HCT116 (cell line): ENCODE measurements at regions not wholly inside any gene's neighbourhood (a gene's known extent, or its start where the extent isn't known, plus 50 kb on each side); places are given as distances from the start of the nearest gene placed in this dataset.

Source experiments
- ATAC-seq: fragments of 200-7000 bp; cut with Tn5 transposase; 2 replicates; pipeline ENCODE4 v1.9.1; 2020; ENCODE audit warnings: mild to moderate bottlenecking, moderate library complexity
- BruUV-seq: library from RNA; stranded (reverse); fragments of 400-500 nt; replicated peaks from 2 replicates; lab custom pipeline; 2021; lab: Mats Ljungman, UMichigan
- CTCF ChIA-PET: fragments of 300-600 bp; sonication (Branson Sonifier 250); formaldehyde crosslinking; loops from one replicate; lab custom pipeline; 2021; ENCODE audit warnings: antibody characterized with exemption; lab: Charles Lee
- POLR2A ChIA-PET: fragments of 300-600, 350-600 bp; sonication (Branson Sonifier 250); formaldehyde crosslinking; loops from one replicate; lab custom pipeline; 2021; ENCODE audit warnings: antibody characterized with exemption; lab: Charles Lee
- RAD21 ChIA-PET, 2 experiments: fragments of 300-600 bp; sonication (Branson Sonifier 250); formaldehyde crosslinking; loops; one replicate each; lab custom pipeline; 2023; ENCODE audit warnings: low total read pairs in 2 of 2; ENCODE audit not compliant: uncharacterized antibody in 2 of 2, unreplicated experiment in 2 of 2, low non-redundant PET in 1 of 2; lab: Charles Lee
- DNase-seq: peaks from one replicate; pipeline ENCODE4 v3.0.0-alpha.2; 2010; ENCODE audit warnings: low read depth, low spot score
- H2AFZ ChIP-seq: fragments of 200-600 bp; shearing (Covaris generic), sonication (generic); 2 replicates; pipeline ENCODE4 v1.6.1; 2017; ENCODE audit warnings: low read depth, mixed run types, mixed read lengths, antibody characterized with exemption, low read length; ENCODE audit not compliant: poor library complexity, severe bottlenecking
- H3K27ac ChIP-seq: 2 replicates; pipeline ENCODE4 v1.5.1; 2012; ENCODE audit warnings: low read depth, low read length
- H3K27me3 ChIP-seq: fragments of 200-600 bp; sonication (generic); 2 replicates; pipeline ENCODE4 v1.6.1; 2016; ENCODE audit warnings: mixed run types, low read length, mixed read lengths; ENCODE audit not compliant: insufficient read depth
- H3K36me3 ChIP-seq, 2 experiments: fragments of 200-500 bp in 1 of 2; fragments of 200-600 bp in 1 of 2; sonication (Bioruptor generic) in 1 of 2; sonication (generic) in 1 of 2; 2 replicates each; pipeline versions ENCODE4 v1.5.1 to v1.6.1; 2014 to 2016; ENCODE audit warnings: low read length in 2 of 2, inconsistent platforms in 1 of 2, mixed read lengths in 1 of 2, mixed run types in 1 of 2; ENCODE audit not compliant: insufficient read depth in 2 of 2, control insufficient read depth in 1 of 2
- H3K4me1 ChIP-seq, 2 experiments: fragments of 200-600 bp in 1 of 2; sonication (generic) in 1 of 2; 2 replicates each; pipeline versions ENCODE4 v1.5.1 to v1.6.1; 2012 to 2017; ENCODE audit warnings: low read length in 2 of 2, inconsistent platforms in 1 of 2, mild to moderate bottlenecking in 1 of 2, mixed read lengths in 1 of 2, mixed run types in 1 of 2, moderate library complexity in 1 of 2; ENCODE audit not compliant: insufficient read depth in 2 of 2, control insufficient read depth in 1 of 2
- H3K4me2 ChIP-seq: fragments of 200-600 bp; sonication (generic); 2 replicates; pipeline ENCODE4 v1.6.1; 2017; ENCODE audit warnings: mixed run types, low read length, mixed read lengths
- H3K4me3 ChIP-seq, 2 experiments: fragments of 200-600 bp in 1 of 2; sonication (generic) in 1 of 2; replicated peaks in 1 of 2; 2 replicates each; pipeline ENCODE4 v1.5.1; 2011 to 2016; ENCODE audit warnings: low read length in 2 of 2, control low read depth in 1 of 2, low read depth in 1 of 2, mild to moderate bottlenecking in 1 of 2, mixed read lengths in 1 of 2, mixed run types in 1 of 2
- H3K79me2 ChIP-seq: fragments of 200-600 bp; sonication (generic); 2 replicates; pipeline ENCODE4 v1.6.1; 2017; ENCODE audit warnings: mild to moderate bottlenecking, mixed run types, low read length, moderate library complexity, mixed read lengths; ENCODE audit not compliant: insufficient read depth
- H3K9ac ChIP-seq: fragments of 200-600 bp; sonication (generic); 2 replicates; pipeline ENCODE4 v1.6.1; 2016; ENCODE audit warnings: low read length, mixed read lengths
- H3K9me2 ChIP-seq: fragments of 200-600 bp; sonication (generic), shearing (Covaris generic); 2 replicates; pipeline ENCODE4 v1.6.1; 2017; ENCODE audit warnings: mixed run types, mild to moderate bottlenecking, moderate library complexity; ENCODE audit not compliant: insufficient read depth
- H3K9me3 ChIP-seq, 2 experiments: fragments of 200-500 bp in 1 of 2; fragments of 200-600 bp in 1 of 2; sonication (Bioruptor generic) in 1 of 2; sonication (generic) in 1 of 2; 2 replicates each; pipeline ENCODE4 v1.6.1; 2014 to 2017; ENCODE audit warnings: low read length in 2 of 2, mixed read lengths in 2 of 2, inconsistent platforms in 1 of 2, low read depth in 1 of 2, mild to moderate bottlenecking in 1 of 2, mixed run types in 1 of 2, moderate library complexity in 1 of 2; ENCODE audit not compliant: control insufficient read depth in 1 of 2, insufficient read depth in 1 of 2
- H4K20me1 ChIP-seq: fragments of 200-600 bp; sonication (generic), shearing (Covaris generic); 2 replicates; pipeline ENCODE4 v1.6.1; 2017; ENCODE audit warnings: mixed run types, mild to moderate bottlenecking, moderate library complexity; ENCODE audit not compliant: insufficient read depth
- CBX3 ChIP-seq: IDR thresholded peaks from 2 replicates; pipeline ENCODE4 v1.6.1; 2012; ENCODE audit warnings: low read depth
- CEBPB ChIP-seq: IDR thresholded peaks from 2 replicates; pipeline ENCODE4 v1.6.1; 2012; ENCODE audit warnings: low read depth
- EZH2phosphoT487 ChIP-seq: fragments of 200-600 bp; IDR thresholded peaks from 2 replicates; pipeline ENCODE4 v1.6.1; 2018; ENCODE audit warnings: antibody characterized with exemption, borderline replicate concordance
- FOSL1 ChIP-seq: IDR thresholded peaks from 2 replicates; pipeline ENCODE4 v1.6.1; 2012; ENCODE audit warnings: low read depth
- JUND ChIP-seq: IDR thresholded peaks from 2 replicates; pipeline ENCODE4 v1.6.1; 2012
- RAD21 ChIP-seq: IDR thresholded peaks from 2 replicates; pipeline ENCODE4 v1.6.1; 2012; ENCODE audit warnings: low read depth, mild to moderate bottlenecking
- SP1 ChIP-seq: IDR thresholded peaks from 2 replicates; pipeline ENCODE4 v1.6.1; 2012; ENCODE audit warnings: low read depth
- SRF ChIP-seq: IDR thresholded peaks from 2 replicates; pipeline ENCODE4 v1.6.1; 2012; ENCODE audit warnings: low read depth
- TCF7L2 ChIP-seq: IDR thresholded peaks from 2 replicates; pipeline ENCODE4 v1.7.0; 2011; ENCODE audit warnings: borderline replicate concordance, inconsistent platforms; ENCODE audit not compliant: insufficient read depth, insufficient read length; ENCODE audit errors: extremely low read depth
- ZFX ChIP-seq: fragments of 450-650 bp; IDR thresholded peaks from 2 replicates; pipeline ENCODE4 v1.6.1; 2017
- ZNF274 ChIP-seq: fragments of 200-500 bp; sonication (Bioruptor generic); IDR thresholded peaks from 2 replicates; pipeline ENCODE4 v1.6.1; 2014; ENCODE audit warnings: mild to moderate bottlenecking, low read depth, low read length, inconsistent platforms
- intact Hi-C: fragments of 100-400 bp; cut with micrococcal nuclease; formaldehyde crosslinking; loops from 2 replicates; pipeline ENCODE4 v1.10.0; 2022
- TF ChIP-seq, protein P1 (sequence below): IDR thresholded peaks from 2 replicates; pipeline ENCODE4 v1.6.1; 2012; ENCODE audit warnings: low read depth
- TF ChIP-seq, protein P2 (sequence below): IDR thresholded peaks from 2 replicates; pipeline ENCODE4 v1.6.1; 2012
- TF ChIP-seq, protein P3 (sequence below): IDR thresholded peaks from 2 replicates; pipeline ENCODE4 v1.6.1; 2011; ENCODE audit warnings: mild to moderate bottlenecking, low read length, moderate library complexity; ENCODE audit not compliant: insufficient replicate concordance; ENCODE audit errors: extremely low read depth
- TF ChIP-seq, protein P4 (sequence below): IDR thresholded peaks from 2 replicates; pipeline ENCODE4 v1.6.1; 2012

DNA sequence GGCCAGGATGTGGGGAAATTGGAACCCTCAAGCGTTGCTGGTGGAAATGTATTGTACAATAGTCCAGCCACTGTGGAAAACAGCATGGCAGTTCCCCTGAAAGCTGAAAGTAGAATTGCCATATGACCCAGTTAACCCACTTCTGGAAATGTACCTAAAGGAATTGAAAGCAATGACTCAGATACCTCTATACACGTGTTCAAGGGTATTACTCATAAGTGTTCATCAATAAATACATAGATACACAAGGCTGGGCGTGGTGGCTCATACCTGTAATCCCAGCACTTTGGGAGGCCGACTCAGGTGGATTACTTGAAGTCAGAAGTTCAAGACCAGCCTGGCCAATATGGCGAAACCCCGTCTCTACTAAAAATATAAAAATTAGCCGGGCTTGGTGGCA lies 71.9 kb upstream of the IRS2 start:
- H4K20me1 ChIP-seq, result no peaks in the 10 kb centered on the region
- H2AFZ ChIP-seq, result no peak overlapping the region
- ChIA-PET RAD21 (no interaction called here), POLR2A (interaction anchor here (0.6 kb wide), 1 partner anchor 1874 kb away, joined by 3 read pairs; no protein-coding TSS in a partner anchor), CTCF (no interaction called here)
- H3K27ac ChIP-seq, result no peak overlapping the region
- TF ChIP-seq, protein P1, sequence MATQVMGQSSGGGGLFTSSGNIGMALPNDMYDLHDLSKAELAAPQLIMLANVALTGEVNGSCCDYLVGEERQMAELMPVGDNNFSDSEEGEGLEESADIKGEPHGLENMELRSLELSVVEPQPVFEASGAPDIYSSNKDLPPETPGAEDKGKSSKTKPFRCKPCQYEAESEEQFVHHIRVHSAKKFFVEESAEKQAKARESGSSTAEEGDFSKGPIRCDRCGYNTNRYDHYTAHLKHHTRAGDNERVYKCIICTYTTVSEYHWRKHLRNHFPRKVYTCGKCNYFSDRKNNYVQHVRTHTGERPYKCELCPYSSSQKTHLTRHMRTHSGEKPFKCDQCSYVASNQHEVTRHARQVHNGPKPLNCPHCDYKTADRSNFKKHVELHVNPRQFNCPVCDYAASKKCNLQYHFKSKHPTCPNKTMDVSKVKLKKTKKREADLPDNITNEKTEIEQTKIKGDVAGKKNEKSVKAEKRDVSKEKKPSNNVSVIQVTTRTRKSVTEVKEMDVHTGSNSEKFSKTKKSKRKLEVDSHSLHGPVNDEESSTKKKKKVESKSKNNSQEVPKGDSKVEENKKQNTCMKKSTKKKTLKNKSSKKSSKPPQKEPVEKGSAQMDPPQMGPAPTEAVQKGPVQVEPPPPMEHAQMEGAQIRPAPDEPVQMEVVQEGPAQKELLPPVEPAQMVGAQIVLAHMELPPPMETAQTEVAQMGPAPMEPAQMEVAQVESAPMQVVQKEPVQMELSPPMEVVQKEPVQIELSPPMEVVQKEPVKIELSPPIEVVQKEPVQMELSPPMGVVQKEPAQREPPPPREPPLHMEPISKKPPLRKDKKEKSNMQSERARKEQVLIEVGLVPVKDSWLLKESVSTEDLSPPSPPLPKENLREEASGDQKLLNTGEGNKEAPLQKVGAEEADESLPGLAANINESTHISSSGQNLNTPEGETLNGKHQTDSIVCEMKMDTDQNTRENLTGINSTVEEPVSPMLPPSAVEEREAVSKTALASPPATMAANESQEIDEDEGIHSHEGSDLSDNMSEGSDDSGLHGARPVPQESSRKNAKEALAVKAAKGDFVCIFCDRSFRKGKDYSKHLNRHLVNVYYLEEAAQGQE, result no peak
- TF ChIP-seq ZNF274 (no peak), SP1 (peak; percentile 41; the same call in 1 of the 2 replicates), EZH2phosphoT487 (no peak), CBX3 (0 out of 2 replicates have a peak, but pooled peaks have one; percentile 43), JUND (peak; percentile 51), FOSL1 (peak; percentile 52; the same call in 1 of the 2 replicates), CEBPB (no peak), ZFX (no peak), TCF7L2 (no peak), SRF (no peak), RAD21 (no peak)
- TF ChIP-seq, protein P2, sequence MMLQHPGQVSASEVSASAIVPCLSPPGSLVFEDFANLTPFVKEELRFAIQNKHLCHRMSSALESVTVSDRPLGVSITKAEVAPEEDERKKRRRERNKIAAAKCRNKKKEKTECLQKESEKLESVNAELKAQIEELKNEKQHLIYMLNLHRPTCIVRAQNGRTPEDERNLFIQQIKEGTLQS, result no peak
- TF ChIP-seq, protein P3, sequence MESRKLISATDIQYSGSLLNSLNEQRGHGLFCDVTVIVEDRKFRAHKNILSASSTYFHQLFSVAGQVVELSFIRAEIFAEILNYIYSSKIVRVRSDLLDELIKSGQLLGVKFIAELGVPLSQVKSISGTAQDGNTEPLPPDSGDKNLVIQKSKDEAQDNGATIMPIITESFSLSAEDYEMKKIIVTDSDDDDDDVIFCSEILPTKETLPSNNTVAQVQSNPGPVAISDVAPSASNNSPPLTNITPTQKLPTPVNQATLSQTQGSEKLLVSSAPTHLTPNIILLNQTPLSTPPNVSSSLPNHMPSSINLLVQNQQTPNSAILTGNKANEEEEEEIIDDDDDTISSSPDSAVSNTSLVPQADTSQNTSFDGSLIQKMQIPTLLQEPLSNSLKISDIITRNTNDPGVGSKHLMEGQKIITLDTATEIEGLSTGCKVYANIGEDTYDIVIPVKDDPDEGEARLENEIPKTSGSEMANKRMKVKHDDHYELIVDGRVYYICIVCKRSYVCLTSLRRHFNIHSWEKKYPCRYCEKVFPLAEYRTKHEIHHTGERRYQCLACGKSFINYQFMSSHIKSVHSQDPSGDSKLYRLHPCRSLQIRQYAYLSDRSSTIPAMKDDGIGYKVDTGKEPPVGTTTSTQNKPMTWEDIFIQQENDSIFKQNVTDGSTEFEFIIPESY, result no peak
- TF ChIP-seq, protein P4, sequence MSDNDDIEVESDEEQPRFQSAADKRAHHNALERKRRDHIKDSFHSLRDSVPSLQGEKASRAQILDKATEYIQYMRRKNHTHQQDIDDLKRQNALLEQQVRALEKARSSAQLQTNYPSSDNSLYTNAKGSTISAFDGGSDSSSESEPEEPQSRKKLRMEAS, result peak; percentile 47; the same call in 1 of the 2 replicates
- no peak overlapping the region for H3K4me3 ChIP-seq
- DNase-seq (peak; percentile 26), ATAC-seq (peak; percentile 66)
- no peaks in the 10 kb centered on the region for H3K9me3 ChIP-seq
- no peak overlapping the region for H3K9ac ChIP-seq
- no peaks in the 10 kb centered on the region for H3K27me3 ChIP-seq
- no peaks in the 10 kb centered on the region for H3K79me2 ChIP-seq
- no peaks in the 10 kb centered on the region for H3K9me2 ChIP-seq
- BruUV-seq, result no TSS peak
- intact Hi-C loops, result no loop called here
- peaks cover 5 to 29% of the 10 kb centered on the region in 2 experiments; a peak in 3 of 4 replicates for H3K4me1 ChIP-seq
- H3K36me3 ChIP-seq, result no peaks in the 10 kb centered on the region
- peak overlapping the region; percentile 39 for H3K4me2 ChIP-seq
